Activated CD8-positive, alpha-beta memory T cell treated with anti-CD3 and anti-CD28 coated beads for 1 hour (primary cell): ENCODE measurements at regions not wholly inside any gene's neighbourhood (a gene's known extent, or its start where the extent isn't known, plus 50 kb on each side); places are given as distances from the start of the nearest gene placed in this dataset.
"Not testable (repeated sequence)": the region's sequence is repeated elsewhere in the genome, so short reads cannot be mapped to it uniquely, and the experiment has no call there.

Experiments used
- DNase-seq, 2 donors: peaks; one replicate each; pipeline ENCODE4 v3.0.0-alpha.2; 2020; ENCODE audit warnings: low read depth in 1 of 2; ENCODE audit errors: extremely low read depth in 1 of 2

DNA sequence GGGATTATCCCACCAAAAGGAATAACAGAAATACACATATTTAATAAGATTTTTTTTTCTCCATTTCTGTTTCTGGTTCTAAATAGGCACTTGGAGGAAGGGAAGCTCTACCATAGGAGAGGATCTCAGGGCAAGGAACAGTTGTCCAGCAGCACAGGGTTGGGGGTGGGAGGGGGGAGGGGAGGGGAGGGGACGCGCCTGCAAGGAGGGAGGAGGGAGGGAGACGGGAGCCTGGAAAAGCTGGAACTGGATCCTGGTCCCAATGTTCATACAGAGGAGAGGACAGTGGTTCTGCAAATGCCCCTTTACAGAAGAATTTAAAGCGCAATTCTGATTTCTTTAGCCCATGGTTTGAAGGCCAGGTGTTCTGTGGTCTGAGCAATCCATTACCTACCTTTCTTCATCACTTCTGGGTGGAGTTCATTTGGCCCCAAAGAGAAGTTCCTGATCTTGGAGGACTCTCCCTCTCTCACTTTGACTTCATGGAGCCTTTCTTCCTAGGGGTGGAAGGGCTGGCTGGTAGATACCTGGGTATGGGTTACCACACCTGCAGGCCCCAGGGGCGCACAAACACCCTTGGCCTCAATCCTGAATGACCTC, 348.9 kb upstream of the NCAM1 start:
- no peak for DNase-seq

DNA sequence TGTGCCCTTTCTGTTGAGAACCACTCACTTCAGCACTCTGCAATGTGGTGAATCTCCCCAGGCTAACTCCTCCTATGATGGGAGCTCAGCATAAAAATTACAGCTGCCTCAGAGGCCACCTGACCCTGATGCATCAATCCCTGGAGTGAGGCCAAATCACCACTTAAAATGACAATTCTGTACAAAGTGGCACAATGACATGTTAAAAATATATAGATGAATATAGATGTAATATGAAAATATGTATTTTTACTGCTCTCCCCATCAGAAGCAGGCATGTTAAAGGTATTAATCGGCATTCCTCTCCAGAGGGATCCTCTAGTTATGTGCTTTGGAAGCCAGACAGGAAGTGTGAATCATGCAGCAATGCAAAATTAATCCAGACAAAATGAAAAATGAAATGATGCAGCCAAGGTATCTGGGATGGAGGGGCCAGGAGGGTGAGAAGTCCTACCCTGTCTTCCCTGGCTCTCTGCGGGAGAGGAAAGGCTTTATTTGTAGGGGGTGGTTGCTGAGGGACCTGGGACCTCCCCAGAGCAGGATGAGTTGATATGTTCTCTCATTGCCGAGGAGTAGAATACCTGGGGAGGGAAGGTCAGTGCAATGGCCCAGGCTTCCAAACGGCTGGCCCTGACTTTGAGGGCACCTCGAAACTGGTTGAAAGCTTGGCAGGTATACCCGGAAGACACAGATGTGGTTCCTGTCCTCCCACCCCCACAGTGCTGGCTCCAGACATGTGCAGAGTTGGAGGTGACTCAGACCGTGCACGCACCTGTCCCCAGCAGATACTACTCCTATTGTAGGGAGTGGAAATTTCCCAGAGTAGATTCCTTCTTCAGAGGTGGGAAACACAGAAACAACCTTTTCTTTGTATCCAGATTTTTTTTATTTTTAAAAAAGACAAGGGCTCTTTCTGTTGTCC, 347.9 kb upstream of the NCAM1 start:
- no peak for DNase-seq

DNA sequence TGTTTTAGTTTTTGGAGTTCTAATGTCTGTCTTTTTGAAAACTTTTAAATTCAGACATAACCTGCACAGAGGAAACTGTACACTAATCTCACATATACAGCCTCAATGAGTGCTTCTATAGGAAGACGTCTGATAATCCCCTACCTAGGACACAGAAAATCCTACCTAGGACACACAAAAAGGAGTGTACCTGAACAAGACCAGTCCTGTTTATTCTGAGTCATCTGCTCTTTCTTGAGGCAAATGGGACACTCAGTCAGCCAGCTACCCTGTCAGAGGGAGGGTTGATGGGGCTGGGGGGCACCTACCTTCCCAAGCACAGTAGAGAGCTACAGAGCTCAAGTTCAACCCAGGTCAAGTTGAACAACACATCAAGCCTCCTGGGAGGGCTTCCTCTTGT, 346.6 kb upstream of the NCAM1 start:
- no peak for DNase-seq

DNA sequence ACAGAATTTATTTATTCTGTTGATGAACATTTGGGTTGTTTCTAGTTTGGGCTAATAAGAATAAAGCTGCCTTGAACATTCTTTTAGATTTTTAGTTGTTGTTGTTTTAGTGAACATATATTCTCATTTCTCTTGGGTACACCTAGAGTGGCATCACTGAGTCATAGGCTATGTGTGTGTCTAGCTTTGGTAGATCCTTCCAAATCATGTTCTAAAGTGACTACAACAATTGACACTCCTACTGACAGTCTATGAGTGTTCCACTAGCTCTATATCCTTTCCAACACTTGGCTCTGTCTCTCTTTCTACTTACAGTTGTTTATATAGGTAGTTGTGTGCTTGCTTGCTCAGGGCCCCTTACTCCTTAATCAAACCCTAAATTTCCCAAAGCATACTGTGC, 346.0 kb upstream of the NCAM1 start:
- no peak for DNase-seq

DNA sequence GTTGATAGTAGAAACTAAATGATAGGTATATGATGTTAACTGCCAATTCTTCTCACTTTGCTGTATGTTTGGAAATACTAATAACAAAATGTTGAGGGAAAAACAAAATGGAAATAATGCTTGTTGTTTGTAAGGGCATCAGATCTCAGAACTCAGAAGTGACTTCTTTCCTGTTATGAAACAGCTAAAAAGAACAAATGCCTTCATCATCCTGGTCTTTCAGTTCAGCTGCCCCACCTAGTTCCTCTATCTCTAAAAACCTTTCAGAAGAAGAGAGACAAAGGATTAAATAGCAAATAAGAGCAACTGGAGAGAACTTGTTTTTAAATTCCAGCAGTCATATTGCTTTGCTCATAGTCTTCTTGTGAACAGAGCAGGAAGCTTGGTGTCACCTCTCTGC, 345.3 kb upstream of the NCAM1 start:
- no peak for DNase-seq

DNA sequence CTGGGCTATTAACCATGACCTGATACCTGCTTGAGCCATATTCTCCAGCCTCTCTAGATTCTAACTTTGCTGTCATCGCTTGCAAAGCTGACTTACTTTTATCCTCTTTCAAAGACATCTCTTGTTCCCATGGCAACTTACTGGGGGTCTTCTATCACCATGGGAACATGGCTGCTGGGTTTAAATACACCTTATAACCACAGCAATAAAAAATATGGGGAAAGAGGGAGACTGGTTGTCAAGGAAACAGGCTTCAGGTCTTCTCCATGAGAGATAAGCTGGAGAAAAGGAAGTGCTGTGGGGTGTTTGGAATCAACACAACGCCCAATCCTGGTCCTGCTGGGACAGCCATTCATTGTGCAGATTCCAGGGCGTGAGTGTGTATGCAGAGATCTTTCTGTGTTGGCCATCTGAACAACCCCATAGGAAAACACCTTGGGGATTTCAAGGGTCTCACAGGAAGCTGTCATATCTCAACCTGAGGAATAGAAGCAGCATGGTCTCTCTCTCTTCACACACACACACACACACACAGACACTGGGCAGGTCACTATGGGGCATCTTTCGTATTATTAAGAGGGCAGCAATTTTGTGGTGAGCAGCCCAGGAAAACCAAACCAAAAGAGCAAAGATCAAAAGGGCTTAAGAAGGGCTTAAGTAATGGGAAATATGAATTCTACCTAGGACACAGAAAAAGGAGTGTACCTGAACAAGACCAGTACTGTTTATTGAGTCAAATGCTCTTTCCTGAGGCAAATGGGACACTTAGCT, 344.7 kb upstream of the NCAM1 start:
- DNase-seq: no peak

DNA sequence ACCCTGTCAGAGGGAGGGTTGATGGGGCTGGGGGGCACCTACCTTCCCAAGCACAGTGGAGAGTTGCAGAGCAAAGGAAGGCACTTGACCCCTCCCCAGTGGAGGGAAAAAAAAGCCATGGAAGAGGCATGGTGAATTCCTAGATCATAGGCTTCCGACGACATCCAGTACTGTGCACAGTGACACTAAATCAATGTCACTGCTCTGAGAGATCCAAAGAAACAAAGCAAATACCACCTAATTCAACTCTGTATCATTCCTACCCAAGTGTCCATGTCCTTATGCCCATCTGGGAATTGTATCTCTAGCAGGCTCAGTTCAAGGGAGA, 344.2 kb upstream of the NCAM1 start:
- no peak for DNase-seq

DNA sequence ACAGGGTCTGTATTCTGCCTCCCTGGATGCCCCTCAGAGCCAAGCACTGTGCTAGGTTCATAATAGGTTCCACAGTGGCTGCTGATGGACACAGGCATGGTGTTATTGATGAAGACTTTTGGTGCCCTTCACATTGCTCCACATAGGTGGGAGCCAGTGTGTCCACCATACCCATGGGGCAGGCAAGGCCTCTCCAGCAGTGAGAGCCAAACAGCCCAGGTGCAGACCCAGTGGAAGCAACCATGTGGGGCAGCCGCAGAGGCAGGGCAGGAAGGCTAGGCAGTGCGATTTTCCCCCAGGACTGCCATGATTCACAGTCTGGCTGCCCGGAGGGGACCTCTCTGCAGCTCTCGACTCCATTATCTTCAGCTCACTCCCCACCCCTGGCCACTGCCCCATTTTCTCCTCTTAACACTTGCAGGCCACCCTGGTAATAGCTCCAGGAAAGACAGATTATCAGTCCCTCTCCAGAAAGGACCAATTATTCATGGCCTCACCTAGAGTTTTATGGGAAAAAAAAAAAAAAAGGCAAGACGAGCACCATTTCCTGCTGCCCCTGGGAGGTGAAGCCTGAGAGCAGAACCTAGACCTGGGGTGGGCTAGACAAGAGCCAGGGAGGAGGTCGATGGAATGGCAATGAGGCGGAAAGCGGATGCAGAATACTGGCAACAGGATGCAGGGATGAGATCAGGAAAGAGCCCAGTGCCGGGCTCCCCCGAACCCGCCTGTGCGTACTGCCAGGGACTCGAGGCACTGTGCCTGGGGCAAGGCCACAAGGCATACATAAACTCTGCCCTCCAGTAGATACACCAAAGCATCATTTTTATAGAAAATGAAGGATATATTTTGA, 343.0 kb upstream of the NCAM1 start:
- no peak for DNase-seq

DNA sequence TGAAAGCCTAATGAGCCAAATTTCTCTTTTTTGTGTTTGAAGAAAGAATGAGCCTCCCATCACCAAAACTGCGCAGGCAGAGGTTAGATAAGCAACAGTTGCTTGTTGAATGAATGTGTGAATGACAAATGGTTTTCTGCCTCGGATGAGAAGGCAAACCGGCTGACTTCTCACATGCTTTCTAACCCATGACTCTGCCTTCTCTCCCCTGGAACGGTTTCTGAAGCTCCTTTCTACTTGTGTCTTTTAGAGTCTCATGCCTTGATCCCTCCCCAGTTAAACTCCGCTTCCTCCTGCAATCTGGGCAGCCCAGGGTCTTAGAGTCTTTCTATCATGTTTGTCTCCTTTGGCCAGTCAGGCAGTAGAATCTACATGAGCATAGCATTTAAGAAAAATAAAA, 342.1 kb upstream of the NCAM1 start:
- DNase-seq: no peak

DNA sequence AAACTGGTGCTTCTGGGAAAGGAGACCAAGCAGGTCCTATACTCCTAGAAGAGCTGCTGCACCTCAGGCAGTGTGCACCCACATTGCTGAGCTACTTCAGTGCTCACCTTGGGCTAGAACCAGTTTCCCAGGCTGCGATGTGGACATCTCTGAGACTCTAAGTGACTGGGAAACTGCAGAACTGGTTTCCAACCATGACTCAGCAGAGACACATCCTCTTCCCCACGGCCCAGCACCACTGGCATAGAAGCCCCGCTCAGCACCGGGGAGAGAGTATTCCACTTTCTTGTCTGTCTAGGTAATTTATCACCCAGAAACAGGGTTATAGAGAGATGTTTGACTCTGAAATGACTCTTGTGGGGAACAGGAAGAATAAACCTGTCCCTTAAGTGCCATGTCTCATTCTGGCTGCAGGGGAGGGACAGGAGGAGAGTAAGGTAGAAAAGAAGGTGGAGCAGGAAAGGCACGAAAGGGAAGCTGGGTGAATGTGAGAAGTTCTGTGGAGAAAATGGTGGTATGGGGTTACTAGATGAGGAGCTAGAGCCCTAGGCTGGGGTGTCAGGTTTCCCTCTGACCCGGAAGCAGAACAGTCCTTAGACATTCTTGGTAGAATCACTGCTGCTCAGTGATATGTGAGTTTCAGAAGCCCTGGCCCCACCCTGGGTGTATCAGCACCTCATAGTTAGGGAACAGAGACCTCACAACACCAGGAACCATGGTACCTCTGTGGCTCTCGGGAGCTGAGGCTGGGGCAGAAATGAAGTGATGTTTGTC, 340.4 kb upstream of the NCAM1 start:
- no peak for DNase-seq

DNA sequence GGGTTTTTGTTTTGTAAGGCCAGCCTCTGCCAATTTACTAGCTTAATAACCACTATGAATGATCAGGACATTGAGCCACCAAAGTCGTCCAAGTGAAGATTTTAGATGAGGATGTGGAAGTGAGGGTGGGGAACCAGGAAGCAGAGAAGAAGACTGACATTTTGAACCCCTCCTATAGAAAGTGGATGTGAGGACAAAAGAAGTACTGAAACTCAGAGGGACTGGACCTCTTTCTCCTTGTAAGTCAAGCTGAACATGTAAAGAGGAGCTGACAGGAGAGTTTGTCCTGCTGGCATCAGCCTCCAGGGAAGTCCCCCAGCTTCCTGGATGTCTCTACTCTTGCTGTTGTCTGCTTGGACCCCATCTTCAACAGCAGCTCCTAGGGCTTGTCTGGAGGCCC, 338.2 kb upstream of the NCAM1 start:
- no peak for DNase-seq

DNA sequence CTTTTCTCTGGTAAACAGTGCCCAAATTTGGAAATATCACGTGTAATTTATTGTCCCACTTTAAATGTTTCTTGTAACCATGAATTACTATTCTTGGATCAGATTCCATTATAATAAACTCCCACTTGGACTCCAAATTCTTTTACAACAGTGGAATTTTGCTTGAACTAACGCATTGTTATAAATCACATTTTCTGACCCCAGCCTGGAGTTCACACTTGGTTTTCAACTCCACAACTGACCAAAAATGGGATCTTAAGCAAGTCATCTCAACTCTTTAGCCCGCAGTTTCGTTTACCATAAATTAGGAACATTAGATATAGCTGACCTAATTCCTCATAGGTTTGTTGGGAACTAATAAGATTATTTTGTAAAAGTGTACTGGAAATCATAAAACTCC, 336.8 kb upstream of the NCAM1 start:
- DNase-seq: no peak

DNA sequence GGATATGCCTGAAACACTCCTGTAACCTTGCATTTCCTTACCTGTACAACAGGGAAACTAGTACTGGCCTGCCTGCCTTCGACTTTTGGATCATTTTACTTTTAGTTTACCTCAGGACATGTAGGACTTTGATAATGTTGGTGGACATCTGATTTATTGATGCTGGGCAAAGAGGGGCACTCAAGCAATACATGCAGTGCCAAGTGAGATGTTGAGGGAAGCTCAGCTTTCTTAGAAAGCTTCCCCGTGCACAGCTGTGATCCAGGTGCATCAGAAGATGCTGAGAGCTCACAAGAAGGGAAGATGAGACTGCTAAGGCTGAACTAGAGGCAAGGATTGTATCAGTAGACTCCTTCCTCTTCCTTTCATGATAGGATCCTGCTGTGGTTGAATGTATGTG, 336.2 kb upstream of the NCAM1 start:
- not testable (repeated sequence) for DNase-seq

DNA sequence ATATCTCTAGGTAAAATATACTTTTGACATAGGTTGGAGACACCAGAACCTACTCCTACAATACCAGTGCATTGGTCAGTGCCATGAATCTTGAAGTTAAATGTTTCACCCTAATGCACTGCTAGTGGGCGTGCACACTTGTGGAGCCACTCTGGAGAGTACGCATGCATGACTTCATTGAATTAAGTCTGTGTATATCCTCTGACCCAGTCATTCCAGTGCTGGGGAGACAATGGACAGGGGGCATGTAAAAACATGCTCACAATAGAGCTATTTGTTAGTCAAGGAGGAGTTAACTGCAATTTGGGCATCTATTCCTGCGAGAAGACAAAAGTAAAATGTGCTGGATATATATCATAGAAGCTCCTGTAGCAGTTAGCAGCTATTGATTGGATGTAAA, 335.4 kb upstream of the NCAM1 start:
- no peak for DNase-seq

DNA sequence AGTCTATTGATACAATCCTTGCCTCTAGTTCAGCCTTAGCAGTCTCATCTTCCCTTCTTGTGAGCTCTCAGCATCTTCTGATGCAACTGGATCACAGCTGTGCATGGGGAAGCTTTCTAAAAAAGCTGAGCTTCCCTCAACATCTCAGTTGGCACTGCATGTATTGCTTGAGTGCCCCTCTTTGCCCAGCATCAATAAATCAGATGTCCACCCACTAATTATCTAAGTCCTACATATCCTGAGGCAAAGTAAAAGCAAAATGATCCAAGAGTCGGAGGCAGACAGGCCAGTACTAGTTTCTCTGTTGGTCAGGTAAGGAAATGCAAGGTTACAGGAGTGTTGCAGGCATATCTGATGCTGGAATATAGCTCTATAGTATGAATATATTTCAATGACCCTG, 334.5 kb upstream of the NCAM1 start:
- DNase-seq: no peak

DNA sequence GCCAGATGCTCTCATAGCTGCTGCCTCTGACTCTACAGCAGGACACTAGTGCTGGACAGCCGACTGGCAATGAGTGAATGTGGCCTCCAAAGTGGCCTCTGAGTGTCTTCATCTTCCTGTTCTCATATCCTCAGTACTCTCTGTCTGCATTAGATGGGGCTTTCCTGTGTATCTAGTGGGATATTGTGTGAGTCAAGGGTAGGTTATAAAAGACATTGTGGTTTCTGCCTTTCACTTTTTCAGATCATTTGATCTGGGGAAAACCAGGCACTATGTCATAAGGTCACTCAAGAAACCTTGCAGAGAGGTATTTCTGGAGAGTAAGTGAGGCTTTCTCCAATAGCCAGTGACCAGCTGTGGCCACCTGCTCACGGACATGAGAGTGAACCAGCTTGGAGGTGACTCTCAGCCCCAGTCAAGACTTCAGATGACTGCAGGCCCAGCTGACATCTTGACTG, 333.6 kb upstream of the NCAM1 start:
- no peak for DNase-seq

DNA sequence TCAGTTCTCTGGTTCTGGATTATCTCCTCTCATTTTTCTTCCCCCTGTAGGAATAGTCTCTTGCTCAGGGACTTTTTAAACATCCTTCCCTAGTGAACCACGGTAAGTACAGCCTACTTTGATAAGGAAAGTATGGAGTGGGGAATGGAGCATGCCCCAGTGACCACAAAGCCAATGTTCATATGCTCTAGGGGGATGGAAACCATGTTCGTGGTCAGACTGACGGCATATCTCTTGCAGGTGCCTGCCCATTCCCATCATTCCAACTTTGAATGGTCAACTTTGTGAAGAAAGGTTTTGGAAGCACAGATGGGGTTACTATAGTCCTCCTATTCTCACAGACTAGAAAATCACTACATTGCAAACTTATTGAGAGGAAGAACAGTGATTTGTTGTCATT, 332.5 kb upstream of the NCAM1 start:
- no peak for DNase-seq

DNA sequence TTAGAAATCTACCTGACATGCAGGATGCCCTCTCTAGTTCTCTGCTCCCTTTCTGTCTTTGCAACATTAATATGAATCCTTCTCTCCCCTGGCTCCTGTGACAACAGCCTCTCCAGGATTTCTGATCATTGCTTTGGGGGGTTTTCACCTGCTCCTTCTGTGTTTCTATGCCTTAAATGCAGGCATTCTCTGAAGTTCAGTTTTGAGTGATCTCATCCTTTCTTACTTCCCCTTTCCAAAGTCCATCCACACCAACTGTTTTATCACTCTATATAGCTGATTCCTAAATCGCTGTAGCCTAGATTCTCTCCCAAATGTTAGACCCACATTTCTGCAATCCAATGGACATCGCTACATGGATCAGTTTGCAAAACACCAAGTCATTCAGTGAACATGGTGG, 330.7 kb upstream of the NCAM1 start:
- DNase-seq: no peak

DNA sequence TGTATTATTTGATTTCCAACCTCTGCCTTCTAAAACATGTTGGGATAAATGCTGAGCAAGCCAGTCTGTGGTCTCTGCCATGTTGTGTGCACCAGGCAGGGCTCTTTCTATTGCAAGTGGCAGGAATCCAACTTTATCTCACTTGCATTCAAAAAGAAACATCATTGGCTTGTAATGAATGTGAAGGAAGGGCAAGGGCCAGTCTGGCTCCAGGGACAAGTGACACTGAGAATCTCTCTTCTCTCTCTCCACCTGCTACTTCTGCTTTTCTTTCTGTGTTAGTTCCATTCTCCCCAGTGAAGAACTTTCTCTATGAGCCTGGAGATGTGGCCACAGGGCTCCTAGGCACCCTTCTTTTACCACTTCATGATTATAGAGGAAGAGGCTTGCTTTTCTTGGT, 329.9 kb upstream of the NCAM1 start:
- DNase-seq: no peak

DNA sequence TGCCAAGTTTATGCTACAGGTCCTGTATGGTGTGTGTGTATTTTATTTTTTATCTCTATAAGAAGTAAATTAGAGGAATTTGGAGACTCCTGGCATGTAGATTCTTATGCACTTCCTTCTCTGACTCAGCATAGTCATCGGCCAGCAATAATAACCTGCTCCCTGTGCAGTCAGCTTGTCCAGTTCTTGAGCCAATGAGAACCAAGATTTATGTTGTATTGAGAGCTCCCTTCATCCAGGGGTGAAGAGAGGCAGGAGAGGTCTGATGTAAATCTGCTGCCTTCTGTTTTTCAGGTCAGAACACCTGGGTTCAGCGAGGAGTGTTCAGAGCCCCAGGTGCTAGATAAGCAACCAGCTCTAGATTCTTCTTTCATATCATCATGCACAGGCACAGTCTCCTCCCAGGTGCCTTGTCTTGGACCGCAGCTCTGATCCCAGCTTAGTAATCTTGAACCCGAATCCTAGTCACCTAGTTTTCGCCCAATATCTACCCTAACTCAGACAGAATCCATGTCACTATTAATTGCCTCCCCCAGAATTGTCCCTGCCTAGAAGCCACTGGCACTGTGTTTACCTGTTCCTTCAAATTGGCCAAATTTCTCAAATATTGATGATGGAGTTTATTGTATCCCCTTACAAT, 328.2 kb upstream of the NCAM1 start:
- DNase-seq: no peak
